Right lobe of liver (tissue), 6 donors: ENCODE measurements at regions not wholly inside any gene's neighbourhood (a gene's known extent, or its start where the extent isn't known, plus 50 kb on each side); places are given as distances from the start of the nearest gene placed in this dataset.

Experiments used
- ATAC-seq, 4 donors: fragments of 200-7000 bp; cut with Tn5 transposase; one replicate each; pipeline ENCODE4 v1.9.1; 2020; ENCODE audit warnings: mild to moderate bottlenecking in 4 of 4, moderate library complexity in 4 of 4
- DNase-seq, 3 donors: peaks; one replicate each; pipeline ENCODE4 v3.0.0-alpha.2; 2020
- H3K27ac ChIP-seq, 3 donors: fragments of 200-600 bp; one replicate each; pipeline ENCODE4 v1.8.0; 2022
- H3K27me3 ChIP-seq, 2 donors: fragments of 200-600 bp; one replicate each; pipeline ENCODE4 v1.8.0; 2022
- H3K36me3 ChIP-seq, 4 donors: fragments of 200-600 bp; sonication (generic) in 1 of 4; one replicate each; pipeline versions ENCODE4 v1.5.1 to v1.8.0; 2017 to 2022; ENCODE audit warnings: control low read depth in 1 of 4
- H3K4me1 ChIP-seq, 4 donors: fragments of 200-600 bp; sonication (generic) in 1 of 4; one replicate each; pipeline versions ENCODE4 v1.5.1 to v1.8.0; 2017 to 2022; ENCODE audit warnings: control low read depth in 1 of 4
- H3K4me3 ChIP-seq, 3 donors: fragments of 200-600 bp; one replicate each; pipeline ENCODE4 v1.8.0; 2022
- H3K9me3 ChIP-seq, 4 donors: fragments of 200-600 bp; sonication (generic) in 1 of 4; one replicate each; pipeline versions ENCODE4 v1.5.1 to v1.8.0; 2017 to 2022; ENCODE audit warnings: control low read depth in 1 of 4
- POLR2A ChIP-seq: fragments of 450-650 bp; IDR thresholded peaks from one replicate; pipeline ENCODE4 v1.6.1; 2017; ENCODE audit warnings: antibody characterized with exemption, mild to moderate bottlenecking
- WGBS: methylation state at CpG from one replicate; pipeline ENCODE4 v1.1.6; 2018; ENCODE audit warnings: low coverage, low lambda C conversion rate; ENCODE audit not compliant: insufficient coverage; ENCODE audit errors: missing lambda C conversion rate; 5-methylcytosine and 5-hydroxymethylcytosine counted together
- intact Hi-C, 2 donors: fragments of 100-400 bp; cut with DNase I; formaldehyde crosslinking; loops; one replicate each; pipeline versions ENCODE4 v1.11.2 to v1.14.1; 2022
- TF ChIP-seq, protein P1 (sequence below), 4 donors: fragments of 200-600 bp in 3 of 4; fragments of 450-650 bp in 1 of 4; IDR thresholded peaks; one replicate each; pipeline versions ENCODE4 v1.5.1 to v1.8.0; 2016 to 2022; ENCODE audit warnings: antibody characterized with exemption in 4 of 4, mild to moderate bottlenecking in 2 of 4
- donor health status: DM: no; HTN: yes; CAD: no.
- donor health status: DM: no; HTN: no; CAD: no.
- donor health status: DM: no; HTN: no; CAD: no.
- donor health status: DM: no; HTN: yes; CAD: no.
- donor health status: DM: no; HTN: yes; CAD: no.

DNA sequence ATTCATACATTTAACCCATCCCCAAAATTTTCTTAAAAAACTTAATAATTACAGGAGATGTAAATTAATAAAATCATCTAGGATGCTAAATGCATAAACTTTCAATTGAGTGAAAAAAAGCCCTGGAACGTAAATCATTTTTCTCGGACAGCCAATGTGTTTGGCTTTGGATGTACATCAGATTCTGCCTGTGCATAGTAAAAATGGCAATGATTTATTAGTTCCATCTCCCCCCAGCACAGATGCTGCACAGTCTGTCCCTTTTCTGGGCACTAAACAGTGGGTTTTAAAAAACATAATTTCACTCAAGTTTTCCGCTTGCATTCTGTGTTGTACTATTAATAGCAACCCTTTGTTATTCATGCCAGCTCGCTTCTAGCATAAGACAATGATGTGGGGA is 147.7 kb downstream of the TM9SF2 start:
- Histone ChIP-seq H3K9me3 (no peaks in the 10 kb centered on the region), H3K27me3 (no peaks in the 10 kb centered on the region), H3K27ac (no peak overlapping the region), H3K36me3 (no peaks in the 10 kb centered on the region), H3K4me3 (no peak overlapping the region), H3K4me1 (peaks cover 0 to 14% (median 6%) of the 10 kb centered on the region in 4 donors)
- 87% methylated on average over 4 of the region's 4 CpGs for WGBS
- intact Hi-C loops: no loop called here
- no peak for DNase-seq
- ATAC-seq: no peak
- TF ChIP-seq POLR2A: no peak
- TF ChIP-seq, protein P1, sequence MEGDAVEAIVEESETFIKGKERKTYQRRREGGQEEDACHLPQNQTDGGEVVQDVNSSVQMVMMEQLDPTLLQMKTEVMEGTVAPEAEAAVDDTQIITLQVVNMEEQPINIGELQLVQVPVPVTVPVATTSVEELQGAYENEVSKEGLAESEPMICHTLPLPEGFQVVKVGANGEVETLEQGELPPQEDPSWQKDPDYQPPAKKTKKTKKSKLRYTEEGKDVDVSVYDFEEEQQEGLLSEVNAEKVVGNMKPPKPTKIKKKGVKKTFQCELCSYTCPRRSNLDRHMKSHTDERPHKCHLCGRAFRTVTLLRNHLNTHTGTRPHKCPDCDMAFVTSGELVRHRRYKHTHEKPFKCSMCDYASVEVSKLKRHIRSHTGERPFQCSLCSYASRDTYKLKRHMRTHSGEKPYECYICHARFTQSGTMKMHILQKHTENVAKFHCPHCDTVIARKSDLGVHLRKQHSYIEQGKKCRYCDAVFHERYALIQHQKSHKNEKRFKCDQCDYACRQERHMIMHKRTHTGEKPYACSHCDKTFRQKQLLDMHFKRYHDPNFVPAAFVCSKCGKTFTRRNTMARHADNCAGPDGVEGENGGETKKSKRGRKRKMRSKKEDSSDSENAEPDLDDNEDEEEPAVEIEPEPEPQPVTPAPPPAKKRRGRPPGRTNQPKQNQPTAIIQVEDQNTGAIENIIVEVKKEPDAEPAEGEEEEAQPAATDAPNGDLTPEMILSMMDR (IDR thresholded peaks at IDR 0.05): no peak

GRCh38 chr13:99648066-99648665 is 146.9 kb downstream of the TM9SF2 start:
- Histone ChIP-seq H3K27me3 (no peaks in the 10 kb centered on the region), H3K27ac (no peak overlapping the region), H3K9me3 (no peaks in the 10 kb centered on the region), H3K4me1 (peaks cover 0 to 14% (median 6%) of the 10 kb centered on the region in 4 donors), H3K4me3 (no peak overlapping the region), H3K36me3 (no peaks in the 10 kb centered on the region)
- ATAC-seq (no peak), DNase-seq (no peak)
- WGBS: 91% methylated on average over 8 of the region's 8 CpGs
- intact Hi-C loops: no loop called here
- TF ChIP-seq, protein P1 (IDR thresholded peaks at IDR 0.05): no peak
- TF ChIP-seq POLR2A: no peak

GRCh38 chr13:99647596-99647985 is 146.3 kb downstream of the TM9SF2 start:
- Histone ChIP-seq H3K9me3 (no peaks in the 10 kb centered on the region), H3K4me1 (peaks cover 0 to 14% (median 6%) of the 10 kb centered on the region in 4 donors), H3K27ac (no peak overlapping the region), H3K4me3 (no peak overlapping the region), H3K36me3 (no peaks in the 10 kb centered on the region), H3K27me3 (no peaks in the 10 kb centered on the region)
- 68% methylated on average over 4 of the region's 4 CpGs for WGBS
- DNase-seq: no peak
- ATAC-seq: no peak
- TF ChIP-seq, protein P1 (IDR thresholded peaks at IDR 0.05): no peak
- no peak for TF ChIP-seq POLR2A
- intact Hi-C loops: no loop called here

GRCh38 chr13:99646866-99647595 is 145.8 kb downstream of the TM9SF2 start:
- intact Hi-C loops: no loop called here
- Histone ChIP-seq H3K9me3 (no peaks in the 10 kb centered on the region), H3K36me3 (no peaks in the 10 kb centered on the region), H3K27me3 (no peaks in the 10 kb centered on the region), H3K4me1 (peaks cover 0 to 14% (median 6%) of the 10 kb centered on the region in 4 donors), H3K27ac (no peak overlapping the region), H3K4me3 (no peak overlapping the region)
- TF ChIP-seq, protein P1 (IDR thresholded peaks at IDR 0.05): no peak
- TF ChIP-seq POLR2A: no peak
- ATAC-seq (no peak), DNase-seq (no peak)
- WGBS: 87% methylated on average over 7 of the region's 8 CpGs
